B cell (primary cell): ENCODE measurements at regions not wholly inside any gene's neighbourhood (a gene's known extent, or its start where the extent isn't known, plus 50 kb on each side); places are given as distances from the start of the nearest gene placed in this dataset.

Source experiments
- EZH2 ChIP-seq: IDR thresholded peaks from 2 replicates; pipeline ENCODE4 v1.6.1; 2012; ENCODE audit warnings: borderline replicate concordance, low read depth, mild to moderate bottlenecking, moderate library complexity, low read length; ENCODE audit not compliant: insufficient read depth, poor library complexity, severe bottlenecking
- TF ChIP-seq, protein P1 (sequence below): fragments of 200-600 bp; IDR thresholded peaks from one replicate; pipeline ENCODE4 v1.8.0; 2022; ENCODE audit warnings: antibody characterized with exemption, mild to moderate bottlenecking

GRCh38 chr14:45947830-45948229 is 694.8 kb upstream of the MIS18BP1 start:
- TF ChIP-seq, protein P1, sequence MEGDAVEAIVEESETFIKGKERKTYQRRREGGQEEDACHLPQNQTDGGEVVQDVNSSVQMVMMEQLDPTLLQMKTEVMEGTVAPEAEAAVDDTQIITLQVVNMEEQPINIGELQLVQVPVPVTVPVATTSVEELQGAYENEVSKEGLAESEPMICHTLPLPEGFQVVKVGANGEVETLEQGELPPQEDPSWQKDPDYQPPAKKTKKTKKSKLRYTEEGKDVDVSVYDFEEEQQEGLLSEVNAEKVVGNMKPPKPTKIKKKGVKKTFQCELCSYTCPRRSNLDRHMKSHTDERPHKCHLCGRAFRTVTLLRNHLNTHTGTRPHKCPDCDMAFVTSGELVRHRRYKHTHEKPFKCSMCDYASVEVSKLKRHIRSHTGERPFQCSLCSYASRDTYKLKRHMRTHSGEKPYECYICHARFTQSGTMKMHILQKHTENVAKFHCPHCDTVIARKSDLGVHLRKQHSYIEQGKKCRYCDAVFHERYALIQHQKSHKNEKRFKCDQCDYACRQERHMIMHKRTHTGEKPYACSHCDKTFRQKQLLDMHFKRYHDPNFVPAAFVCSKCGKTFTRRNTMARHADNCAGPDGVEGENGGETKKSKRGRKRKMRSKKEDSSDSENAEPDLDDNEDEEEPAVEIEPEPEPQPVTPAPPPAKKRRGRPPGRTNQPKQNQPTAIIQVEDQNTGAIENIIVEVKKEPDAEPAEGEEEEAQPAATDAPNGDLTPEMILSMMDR = no peak
- no peak for TF ChIP-seq EZH2
